Upper lobe of left lung (tissue), 4 donors: ENCODE measurements at regions not wholly inside any gene's neighbourhood (a gene's known extent, or its start where the extent isn't known, plus 50 kb on each side); places are given as distances from the start of the nearest gene placed in this dataset.

Experiments
- CTCF ChIP-seq, 6 experiments: fragments of 450-650 bp in 4 of 6; fragments of 200-600 bp in 2 of 6; sonication (generic) in 2 of 6; IDR thresholded peaks; one replicate each; pipeline ENCODE4 v1.5.1; 2016 to 2019; ENCODE audit warnings: antibody characterized with exemption in 6 of 6
- EP300 ChIP-seq, 4 donors: sonication (generic); formaldehyde crosslinking; IDR thresholded peaks; one replicate each; pipeline ENCODE4 v1.5.1; 2017; ENCODE audit warnings: antibody characterized with exemption in 4 of 4, control low read depth in 2 of 4
- POLR2A ChIP-seq, 4 donors: fragments of 450-650 bp; IDR thresholded peaks; one replicate each; pipeline ENCODE4 v1.5.1; 2016 to 2017; ENCODE audit warnings: antibody characterized with exemption in 4 of 4, mild to moderate bottlenecking in 2 of 4
- POLR2AphosphoS5 ChIP-seq, 2 donors: sonication (generic); formaldehyde crosslinking; IDR thresholded peaks; one replicate each; pipeline ENCODE4 v1.5.1; 2017; ENCODE audit warnings: antibody characterized with exemption in 2 of 2

- TF ChIP-seq CTCF (IDR thresholded peaks at IDR 0.05) (no peak), POLR2AphosphoS5 (IDR thresholded peaks at IDR 0.05) (no peak), POLR2A (IDR thresholded peaks at IDR 0.05) (no peak), EP300 (IDR thresholded peaks at IDR 0.05) (no peak)
Observed at GRCh38 chr12:90311561-90311960, 602.9 kb upstream of the ATP2B1 start.
